ENCODE measurements at regions not wholly inside any gene's neighbourhood (a gene's known extent, or its start where the extent isn't known, plus 50 kb on each side); places are given as distances from the start of the nearest gene placed in this dataset.

GRCh38 chr2:176500901-176501300, 231.7 kb downstream of the MTX2 start:
- 50 to 74% methylated on average over 1 of the region's 1 CpG for WGBS, 2 donors
- Histone ChIP-seq H3K36me3 (ENCODE audit: low read depth, missing control alignments) (no peaks in the 10 kb centered on the region), H3K4me1 (no peaks in the 10 kb centered on the region), H3K27ac (no peak overlapping the region), H3K9me3 (no peaks in the 10 kb centered on the region), H3K27me3 (no peaks in the 10 kb centered on the region), H3K4me3 (no peak overlapping the region)
- intact Hi-C loops (cut with DNase I; ENCODE audit: low total_unique reads) = no loop called here
- no peak for TF ChIP-seq POLR2A (IDR thresholded peaks at IDR 0.05)
- no peak for DNase-seq

- H3K27me3 ChIP-seq = no peaks in the 10 kb centered on the region
- no peaks in the 10 kb centered on the region for H3K36me3 ChIP-seq (ENCODE audit: low read depth, missing control alignments)
- WGBS, 2 donors = 72 to 75% methylated on average over 3 of the region's 3 CpGs
- DNase-seq = no peak
- intact Hi-C loops (cut with DNase I; ENCODE audit: low total_unique reads) = no loop called here
- no peaks in the 10 kb centered on the region for H3K9me3 ChIP-seq
- H3K4me1 ChIP-seq = no peaks in the 10 kb centered on the region
- no peak for TF ChIP-seq POLR2A (IDR thresholded peaks at IDR 0.05)
- no peak overlapping the region for H3K4me3 ChIP-seq
- no peak overlapping the region for H3K27ac ChIP-seq
Observed at GRCh38 chr2:176501617-176502016, 232.4 kb downstream of the MTX2 start.

GRCh38 chr2:176502619-176503018, 233.4 kb downstream of the MTX2 start:
- no peak overlapping the region for H3K4me3 ChIP-seq
- intact Hi-C loops (cut with DNase I; ENCODE audit: low total_unique reads) = no loop called here
- H3K27ac ChIP-seq = no peak overlapping the region
- no peak for TF ChIP-seq POLR2A (IDR thresholded peaks at IDR 0.05)
- H3K36me3 ChIP-seq (ENCODE audit: low read depth, missing control alignments) = no peaks in the 10 kb centered on the region
- no peaks in the 10 kb centered on the region for H3K9me3 ChIP-seq
- no peaks in the 10 kb centered on the region for H3K27me3 ChIP-seq
- no peaks in the 10 kb centered on the region for H3K4me1 ChIP-seq
- DNase-seq = no peak

- WGBS, 2 donors = 56 to 64% methylated on average over 1 of the region's 1 CpG
- intact Hi-C loops (cut with DNase I; ENCODE audit: low total_unique reads) = no loop called here
- TF ChIP-seq CTCF (IDR thresholded peaks at IDR 0.05) = no peak
- TF ChIP-seq POLR2A (IDR thresholded peaks at IDR 0.05) = no peak
- DNase-seq = no peak
- no peaks in the 10 kb centered on the region for H3K9me3 ChIP-seq
- no peaks in the 10 kb centered on the region for H3K36me3 ChIP-seq (ENCODE audit: low read depth, missing control alignments)
- no peak overlapping the region for H3K27ac ChIP-seq
- H3K4me3 ChIP-seq = no peak overlapping the region
- H3K27me3 ChIP-seq = no peaks in the 10 kb centered on the region
- H3K4me1 ChIP-seq = no peaks in the 10 kb centered on the region
Observed at GRCh38 chr2:176503776-176504175, 234.5 kb downstream of the MTX2 start.

GRCh38 chr2:176504440-176504839, 235.2 kb downstream of the MTX2 start:
- intact Hi-C loops (cut with DNase I; ENCODE audit: low total_unique reads) = no loop called here
- no peak for TF ChIP-seq POLR2A (IDR thresholded peaks at IDR 0.05)
- no peak for TF ChIP-seq CTCF (IDR thresholded peaks at IDR 0.05)
- H3K4me3 ChIP-seq = no peak overlapping the region
- H3K36me3 ChIP-seq (ENCODE audit: low read depth, missing control alignments) = no peaks in the 10 kb centered on the region
- H3K27ac ChIP-seq = no peak overlapping the region
- DNase-seq = no peak
- H3K27me3 ChIP-seq = no peaks in the 10 kb centered on the region
- H3K9me3 ChIP-seq = no peaks in the 10 kb centered on the region
- H3K4me1 ChIP-seq = no peaks in the 10 kb centered on the region

- intact Hi-C loops (cut with DNase I; ENCODE audit: low total_unique reads) = no loop called here
- 87 to 88% methylated on average over 3 of the region's 3 CpGs for WGBS, 2 donors
- Histone ChIP-seq H3K36me3 (ENCODE audit: low read depth, missing control alignments) (no peaks in the 10 kb centered on the region), H3K4me3 (no peak overlapping the region), H3K27ac (no peak overlapping the region), H3K9me3 (no peaks in the 10 kb centered on the region), H3K4me1 (no peaks in the 10 kb centered on the region), H3K27me3 (no peaks in the 10 kb centered on the region)
- TF ChIP-seq CTCF (IDR thresholded peaks at IDR 0.05) = no peak
- no peak for TF ChIP-seq POLR2A (IDR thresholded peaks at IDR 0.05)
- DNase-seq = no peak
Observed at GRCh38 chr2:176507786-176508185, 238.5 kb downstream of the MTX2 start.
